H1 (cell line): ENCODE measurements at regions not wholly inside any gene's neighbourhood (a gene's known extent, or its start where the extent isn't known, plus 50 kb on each side); places are given as distances from the start of the nearest gene placed in this dataset.

Experiments
- CTCF ChIA-PET: fragments of 300-600 bp; sonication (Branson Sonifier 250); formaldehyde crosslinking; loops from one replicate; lab custom pipeline; 2021; ENCODE audit not compliant: partially characterized antibody; lab: Charles Lee
- POLR2A ChIA-PET: fragments of 300-600 bp; sonication (Branson Sonifier 250); formaldehyde crosslinking; loops from one replicate; lab custom pipeline; 2021; ENCODE audit warnings: inconsistent platforms; ENCODE audit not compliant: partially characterized antibody; lab: Charles Lee
- DNase-seq, 2 experiments: peaks; one replicate each; pipeline versions ENCODE4 v3.0.0 to v3.0.0-alpha.2; 2010 to 2022; ENCODE audit warnings: low spot score in 2 of 2, low read depth in 1 of 2, mixed read lengths in 1 of 2
- FAIRE-seq: peaks from 2 replicates; lab custom pipeline; 2011; peaks lifted over from hg19 to GRCh38; lab: Jason Lieb, UNC
- H2AFZ ChIP-seq: 2 replicates; pipeline ENCODE4 v1.8.1; 2012; ENCODE audit warnings: low read length, inconsistent platforms
- H2AK5ac ChIP-seq: 2 replicates; pipeline ENCODE4 v1.6.1; 2013; ENCODE audit warnings: low read depth, low read length
- H2BK120ac ChIP-seq: replicated peaks from 2 replicates; pipeline ENCODE3; 2013; ENCODE audit warnings: low read depth, low read length, inconsistent platforms
- H2BK12ac ChIP-seq: 2 replicates; pipeline ENCODE4 v1.6.1; 2013; ENCODE audit warnings: low read depth, low read length
- H2BK15ac ChIP-seq: 2 replicates; pipeline ENCODE4 v1.6.1; 2013; ENCODE audit warnings: low read length
- H2BK20ac ChIP-seq: 2 replicates; pipeline ENCODE4 v1.6.1; 2013; ENCODE audit warnings: low read length
- H2BK5ac ChIP-seq: 2 replicates; pipeline ENCODE4 v1.6.1; 2013; ENCODE audit warnings: low read depth, low read length
- H3K14ac ChIP-seq: 2 replicates; pipeline ENCODE4 v1.6.1; 2013; ENCODE audit warnings: inconsistent platforms; ENCODE audit not compliant: insufficient read length
- H3K18ac ChIP-seq: 2 replicates; pipeline ENCODE4 v1.6.1; 2013; ENCODE audit warnings: low read length; ENCODE audit errors: extremely low read depth
- H3K23ac ChIP-seq: 2 replicates; pipeline ENCODE4 v1.6.1; 2013; ENCODE audit warnings: inconsistent platforms; ENCODE audit not compliant: insufficient read length
- H3K23me2 ChIP-seq: 2 replicates; pipeline ENCODE4 v1.6.1; 2013; ENCODE audit warnings: low read depth, low read length
- H3K27ac ChIP-seq: 2 replicates; pipeline ENCODE4 v1.6.1; 2011; ENCODE audit warnings: low read depth, low read length, inconsistent platforms
- H3K27me3 ChIP-seq, 4 experiments: replicated peaks in 1 of 4; 1 replicate in 1 of 4; 2 replicates in 3 of 4; pipeline versions ENCODE4 v1.6.1 to v1.8.1; 2011 to 2013; ENCODE audit warnings: low read length in 3 of 4, mild to moderate bottlenecking in 3 of 4, inconsistent platforms in 2 of 4, mixed read lengths in 2 of 4, moderate library complexity in 1 of 4; ENCODE audit not compliant: control insufficient read depth in 3 of 4, insufficient read depth in 3 of 4; ENCODE audit errors: extremely low read depth in 1 of 4
- H3K36me3 ChIP-seq, 4 experiments: 2 replicates each; pipeline versions ENCODE4 v1.6.1 to v1.8.1; 2011 to 2013; ENCODE audit warnings: mild to moderate bottlenecking in 4 of 4, low read length in 3 of 4, moderate library complexity in 2 of 4, control low read depth in 1 of 4, inconsistent platforms in 1 of 4; ENCODE audit not compliant: insufficient read depth in 4 of 4, control insufficient read depth in 2 of 4
- H3K4ac ChIP-seq: replicated peaks from 2 replicates; pipeline ENCODE3; 2013; ENCODE audit warnings: low read length, low read depth, mixed read lengths, inconsistent platforms; ENCODE audit not compliant: insufficient read length
- H3K4me1 ChIP-seq, 4 experiments: replicated peaks in 1 of 4; 1 replicate in 1 of 4; 2 replicates in 3 of 4; pipeline versions ENCODE4 v1.6.1 to v1.8.1; 2011 to 2013; ENCODE audit warnings: low read length in 3 of 4, inconsistent platforms in 2 of 4, mixed read lengths in 1 of 4; ENCODE audit not compliant: insufficient read depth in 4 of 4, control insufficient read depth in 3 of 4
- H3K4me2 ChIP-seq, 2 experiments: 2 replicates each; pipeline versions ENCODE4 v1.6.1 to v1.8.1; 2011 to 2013; ENCODE audit warnings: low read depth in 2 of 2, low read length in 2 of 2, control low read depth in 1 of 2, inconsistent platforms in 1 of 2, mild to moderate bottlenecking in 1 of 2; ENCODE audit not compliant: insufficient read depth in 1 of 2
- H3K4me3 ChIP-seq, 4 experiments: fragments of 200-600, 300-600 bp in 1 of 4; sonication (generic), shearing (Covaris generic), sonication (Bioruptor Twin) in 1 of 4; 2 replicates each; pipeline versions ENCODE4 v1.5.1 to v1.8.1; 2011 to 2016; ENCODE audit warnings: low read length in 4 of 4, low read depth in 3 of 4, control low read depth in 2 of 4, inconsistent platforms in 2 of 4, mild to moderate bottlenecking in 2 of 4, mixed read lengths in 1 of 4, moderate library complexity in 1 of 4; ENCODE audit not compliant: insufficient read depth in 2 of 4; ENCODE audit errors: extremely low read depth in 1 of 4
- H3K56ac ChIP-seq: replicated peaks from 2 replicates; pipeline ENCODE3; 2013; ENCODE audit warnings: low read depth, mild to moderate bottlenecking, mixed read lengths, low read length, inconsistent platforms; ENCODE audit not compliant: insufficient read length
- H3K79me1 ChIP-seq: 2 replicates; pipeline ENCODE4 v1.6.1; 2013; ENCODE audit warnings: low read depth, low read length, control low read depth
- H3K79me2 ChIP-seq, 2 experiments: 2 replicates each; pipeline versions ENCODE4 v1.6.1 to v1.8.1; 2012 to 2013; ENCODE audit warnings: low read length in 2 of 2, mild to moderate bottlenecking in 2 of 2, inconsistent platforms in 1 of 2; ENCODE audit not compliant: insufficient read depth in 2 of 2, control insufficient read depth in 1 of 2
- H3K9ac ChIP-seq, 4 experiments: replicated peaks in 1 of 4; 1 replicate in 1 of 4; 2 replicates in 3 of 4; pipeline versions ENCODE4 v1.6.1 to v1.8.1; 2011 to 2013; ENCODE audit warnings: low read depth in 3 of 4, low read length in 3 of 4, control low read depth in 2 of 4, mild to moderate bottlenecking in 2 of 4, moderate library complexity in 2 of 4, inconsistent platforms in 1 of 4; ENCODE audit errors: extremely low read depth in 1 of 4
- H3K9me3 ChIP-seq, 2 experiments: 2 replicates each; pipeline versions ENCODE4 v1.6.1 to v1.8.1; 2012 to 2013; ENCODE audit warnings: mild to moderate bottlenecking in 2 of 2, moderate library complexity in 2 of 2, control low read depth in 1 of 2, inconsistent platforms in 1 of 2, low read depth in 1 of 2, low read length in 1 of 2, mixed read lengths in 1 of 2; ENCODE audit not compliant: insufficient read depth in 2 of 2
- H4K20me1 ChIP-seq, 2 experiments: replicated peaks in 1 of 2; 2 replicates each; pipeline versions ENCODE3 to v1.8.1; 2011 to 2013; ENCODE audit warnings: inconsistent platforms in 2 of 2, low read length in 2 of 2, mild to moderate bottlenecking in 1 of 2; ENCODE audit not compliant: insufficient read depth in 2 of 2, control insufficient read depth in 1 of 2
- H4K5ac ChIP-seq: 2 replicates; pipeline ENCODE4 v1.6.1; 2013; ENCODE audit warnings: low read length, low read depth, mixed read lengths, inconsistent platforms; ENCODE audit not compliant: insufficient read length
- H4K8ac ChIP-seq: 2 replicates; pipeline ENCODE4 v1.8.0; 2013; ENCODE audit warnings: mild to moderate bottlenecking, moderate library complexity, low read length, inconsistent platforms; ENCODE audit not compliant: insufficient read depth; ENCODE audit errors: extremely low read depth
- H4K91ac ChIP-seq: replicated peaks from 2 replicates; pipeline ENCODE3; 2013; ENCODE audit warnings: low read length, mixed read lengths, inconsistent platforms; ENCODE audit not compliant: insufficient read length
- BCL11A ChIP-seq, 2 experiments: IDR thresholded peaks; one replicate each; pipeline ENCODE4 v1.6.1; 2011; ENCODE audit warnings: low read depth in 2 of 2, low read length in 2 of 2, mild to moderate bottlenecking in 2 of 2
- BRCA1 ChIP-seq: IDR thresholded peaks from 2 replicates; pipeline ENCODE4 v1.6.1; 2012; ENCODE audit warnings: low read depth, low read length, improper control_type of control experiment
- CBX8 ChIP-seq: fragments of 300-800, 300-1000 bp; sonication (generic); IDR thresholded peaks from 2 replicates; pipeline ENCODE4 v1.7.1; 2016; ENCODE audit warnings: low read depth, low read length, borderline replicate concordance
- CHD1 ChIP-seq: IDR thresholded peaks from 2 replicates; pipeline ENCODE4 v1.6.1; 2012; ENCODE audit warnings: low read depth, low read length, improper control_type of control experiment
- CTBP2 ChIP-seq: IDR thresholded peaks from 2 replicates; pipeline ENCODE4 v1.7.0; 2011; ENCODE audit warnings: borderline replicate concordance, mild to moderate bottlenecking, moderate library complexity, mixed read lengths, low read length; ENCODE audit not compliant: insufficient read depth, insufficient read length
- EGR1 ChIP-seq: IDR thresholded peaks from 2 replicates; pipeline ENCODE4 v1.6.1; 2011; ENCODE audit warnings: low read depth, low read length, borderline replicate concordance
- KDM4A ChIP-seq: IDR thresholded peaks from one replicate; pipeline ENCODE4 v1.7.1; 2012; ENCODE audit warnings: low read depth, mild to moderate bottlenecking, moderate library complexity, low read length, inconsistent platforms; ENCODE audit not compliant: severe bottlenecking
- MAFK ChIP-seq: IDR thresholded peaks from 2 replicates; pipeline ENCODE4 v1.6.1; 2012; ENCODE audit warnings: low read depth, mild to moderate bottlenecking, improper control_type of control experiment, low read length
- NANOG ChIP-seq: IDR thresholded peaks from 2 replicates; pipeline ENCODE4 v1.6.1; 2011; ENCODE audit warnings: low read length, low read depth, mild to moderate bottlenecking, inconsistent platforms; ENCODE audit not compliant: insufficient read depth, poor library complexity, severe bottlenecking
- POLR2A ChIP-seq, 2 experiments: IDR thresholded peaks; 1 replicate in 1 of 2; 2 replicates in 1 of 2; pipeline ENCODE4 v1.6.1; 2011; ENCODE audit warnings: low read depth in 2 of 2, low read length in 2 of 2, mild to moderate bottlenecking in 2 of 2; ENCODE audit errors: control extremely low read depth in 1 of 2
- RAD21 ChIP-seq, 2 experiments: IDR thresholded peaks in 1 of 2; conservative IDR thresholded peaks in 1 of 2; 2 replicates each; pipeline ENCODE4 v1.6.1; 2011; ENCODE audit warnings: low read depth in 2 of 2, low read length in 2 of 2, improper control_type of control experiment in 1 of 2, inconsistent platforms in 1 of 2, mild to moderate bottlenecking in 1 of 2, moderate library complexity in 1 of 2
- RBBP5 ChIP-seq: IDR thresholded peaks from 2 replicates; pipeline ENCODE4 v1.7.1; 2012; ENCODE audit warnings: low read depth, mild to moderate bottlenecking, inconsistent platforms, low read length, moderate library complexity, borderline replicate concordance
- SAP30 ChIP-seq: fragments of 300-600 bp; sonication (generic); IDR thresholded peaks from 2 replicates; pipeline ENCODE4 v1.7.1; 2012; ENCODE audit warnings: low read length, moderate library complexity, mild to moderate bottlenecking, inconsistent platforms; ENCODE audit not compliant: insufficient read depth, insufficient replicate concordance
- SRF ChIP-seq: IDR thresholded peaks from 2 replicates; pipeline ENCODE4 v1.6.1; 2011; ENCODE audit warnings: mild to moderate bottlenecking, low read depth, low read length, moderate library complexity
- WGBS, 2 experiments: shearing (Covaris generic) in 1 of 2; methylation state at CpG; one replicate each; pipeline versions ENCODE4 v1.1.6 to v1.1.7; 2013 to 2015; ENCODE audit warnings: low lambda C conversion rate in 2 of 2, mixed read lengths in 2 of 2, inconsistent platforms in 1 of 2, low coverage in 1 of 2, missing lambda C conversion rate in 1 of 2; ENCODE audit not compliant: insufficient replicate concordance in 2 of 2, insufficient coverage in 1 of 2, insufficient read length in 1 of 2; ENCODE audit errors: extremely low coverage in 1 of 2, missing lambda C conversion rate in 1 of 2; 5-methylcytosine and 5-hydroxymethylcytosine counted together

GRCh38 chr14:38079886-38080285, 127.8 kb upstream of the SSTR1 start:
- H3K9me3 ChIP-seq = no peaks in the 10 kb centered on the region
- H3K14ac ChIP-seq = no peak overlapping the region
- no peaks in the 10 kb centered on the region; the same call in 1 of the 2 replicates for H3K23me2 ChIP-seq
- H3K27ac ChIP-seq = no peak overlapping the region
- no peaks in the 10 kb centered on the region for H3K27me3 ChIP-seq
- no peak overlapping the region for H3K18ac ChIP-seq
- peaks cover 0 to 10% (median 3%) of the 10 kb centered on the region in 4 experiments; a peak in 3 of 7 replicates for H3K4me1 ChIP-seq
- H2BK5ac ChIP-seq = no peak overlapping the region
- no peak overlapping the region for H4K8ac ChIP-seq
- H3K23ac ChIP-seq = no peak overlapping the region
- DNase-seq (no peak), FAIRE-seq (no peak)
- no peaks in the 10 kb centered on the region for H3K79me2 ChIP-seq
- no peak overlapping the region for H3K4ac ChIP-seq
- H2BK20ac ChIP-seq = no peak overlapping the region
- no peak overlapping the region for H3K56ac ChIP-seq
- no peaks in the 10 kb centered on the region for H3K79me1 ChIP-seq
- no peak overlapping the region for H2AK5ac ChIP-seq
- CTCF ChIA-PET = interaction anchor here (1.0 kb wide), 1 partner anchor 128 kb away, joined by 3 read pairs; the partner anchor contains the start of gene SSTR1
- H4K5ac ChIP-seq = no peak overlapping the region
- H4K20me1 ChIP-seq = no peaks in the 10 kb centered on the region
- no peak overlapping the region for H2BK12ac ChIP-seq
- H3K4me2 ChIP-seq = no peak overlapping the region
- no peak overlapping the region for H3K9ac ChIP-seq
- no peaks in the 10 kb centered on the region for H3K36me3 ChIP-seq
- WGBS, 2 experiments = 90% methylated on average over 1 of the region's 1 CpG; no CpG with 5 or more reads in 1 of the 2 experiments
- no peak overlapping the region for H2BK120ac ChIP-seq
- no peak overlapping the region for H2AFZ ChIP-seq
- no peak overlapping the region for H4K91ac ChIP-seq
- H2BK15ac ChIP-seq = no peak overlapping the region
- H3K4me3 ChIP-seq = no peak overlapping the region
- POLR2A ChIA-PET = interaction anchor here (2.6 kb wide), 1 partner anchor 109 kb away, joined by 9 read pairs; no protein-coding TSS in a partner anchor
- no peak for TF ChIP-seq KDM4A
- TF ChIP-seq MAFK = no peak
- no peak for TF ChIP-seq CBX8
- no peak for TF ChIP-seq RAD21 (IDR thresholded peaks at IDR 0.05 in 1 of 2, conservative IDR thresholded peaks at IDR 0.05 in 1 of 2; ENCODE audit: low read depth in 2 of 2, low read length in 2 of 2)
- TF ChIP-seq CHD1 = no peak
- TF ChIP-seq CTBP2 = no peak
- TF ChIP-seq EGR1 = no peak
- no peak for TF ChIP-seq BCL11A (IDR thresholded peaks at IDR 0.05; ENCODE audit: low read depth in 2 of 2, low read length in 2 of 2)
- TF ChIP-seq NANOG = no peak
- no peak for TF ChIP-seq BRCA1
- no peak for TF ChIP-seq POLR2A (IDR thresholded peaks at IDR 0.05; ENCODE audit: control extremely low read depth in 1 of 2, low read depth in 2 of 2, low read length in 2 of 2)
- TF ChIP-seq RBBP5 = no peak
- no peak for TF ChIP-seq SAP30
- no peak for TF ChIP-seq SRF
